Activated naive CD4-positive, alpha-beta T cell treated with Interleukin-2 at 50 U/mL for 16 hours (primary cell): ENCODE measurements at regions not wholly inside any gene's neighbourhood (a gene's known extent, or its start where the extent isn't known, plus 50 kb on each side); places are given as distances from the start of the nearest gene placed in this dataset.

Experiments
- DNase-seq: peaks from one replicate; pipeline ENCODE4 v3.0.0-alpha.2; 2020

GRCh38 chr1:56390232-56390867, 189.0 kb downstream of the PLPP3 start:
- no peak for DNase-seq

- no peak for DNase-seq
These were observed 189.6 kb downstream of the PLPP3 start for GRCh38 chr1:56389813-56390212.

- DNase-seq = no peak
These were observed 192.2 kb downstream of the PLPP3 start for GRCh38 chr1:56387071-56387740.

GRCh38 chr1:56385314-56385713, 194.0 kb downstream of the PLPP3 start:
- no peak for DNase-seq

GRCh38 chr1:56382929-56383328, 196.4 kb downstream of the PLPP3 start:
- DNase-seq = no peak

GRCh38 chr1:56380531-56380930, 198.8 kb downstream of the PLPP3 start:
- DNase-seq = no peak

GRCh38 chr1:56378341-56379070, 200.9 kb downstream of the PLPP3 start:
- no peak for DNase-seq

GRCh38 chr1:56377431-56377830, 201.9 kb downstream of the PLPP3 start:
- DNase-seq = no peak

- no peak for DNase-seq
These were observed 203.0 kb downstream of the PLPP3 start for GRCh38 chr1:56376188-56376984.

GRCh38 chr1:56375326-56375804, 204.0 kb downstream of the PLPP3 start:
- no peak for DNase-seq

GRCh38 chr1:56374026-56374974, 205.1 kb downstream of the PLPP3 start:
- DNase-seq = no peak

- no peak for DNase-seq
These were observed 208.8 kb downstream of the PLPP3 start for GRCh38 chr1:56370513-56370912.

GRCh38 chr1:56363007-56363770, 216.2 kb downstream of the PLPP3 start:
- DNase-seq = no peak

- no peak for DNase-seq
These were observed 219.3 kb downstream of the PLPP3 start for GRCh38 chr1:56360021-56360420.

GRCh38 chr1:56359056-56359455, 220.3 kb downstream of the PLPP3 start:
- DNase-seq = no peak

- no peak for DNase-seq
These were observed 221.3 kb downstream of the PLPP3 start for GRCh38 chr1:56357927-56358690.

- DNase-seq = no peak
These were observed 222.9 kb downstream of the PLPP3 start for GRCh38 chr1:56356376-56356990.

- DNase-seq = no peak
These were observed 223.4 kb downstream of the PLPP3 start for GRCh38 chr1:56355918-56356317.

- no peak for DNase-seq
These were observed 223.9 kb downstream of the PLPP3 start for GRCh38 chr1:56355422-56355821.

- no peak for DNase-seq
These were observed 233.5 kb downstream of the PLPP3 start for GRCh38 chr1:56345831-56346230.
